ENCODE measurements at regions not wholly inside any gene's neighbourhood (a gene's known extent, or its start where the extent isn't known, plus 50 kb on each side); places are given as distances from the start of the nearest gene placed in this dataset.

DNA sequence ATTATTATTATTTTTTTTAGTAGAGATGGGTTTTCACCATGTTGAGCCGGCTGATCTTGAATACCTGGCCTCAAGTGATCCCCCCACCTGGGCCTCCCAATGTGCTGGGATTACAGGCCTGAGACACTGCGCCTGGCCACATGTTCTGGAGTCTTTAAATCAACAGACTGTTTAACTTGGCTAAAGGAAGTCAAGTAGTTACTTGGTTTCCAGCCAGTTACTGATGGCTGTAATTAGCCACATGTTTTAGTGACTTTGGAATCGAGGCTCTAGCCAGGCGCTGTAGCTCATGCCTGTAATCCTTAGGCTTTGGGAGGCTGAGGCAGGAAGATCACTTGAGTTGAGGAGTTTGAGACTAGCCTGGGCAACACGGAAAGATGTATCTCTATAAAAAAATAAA is 699.2 kb upstream of the RBFOX1 start:
- DNase-seq: no peak
- TF ChIP-seq, protein P1, sequence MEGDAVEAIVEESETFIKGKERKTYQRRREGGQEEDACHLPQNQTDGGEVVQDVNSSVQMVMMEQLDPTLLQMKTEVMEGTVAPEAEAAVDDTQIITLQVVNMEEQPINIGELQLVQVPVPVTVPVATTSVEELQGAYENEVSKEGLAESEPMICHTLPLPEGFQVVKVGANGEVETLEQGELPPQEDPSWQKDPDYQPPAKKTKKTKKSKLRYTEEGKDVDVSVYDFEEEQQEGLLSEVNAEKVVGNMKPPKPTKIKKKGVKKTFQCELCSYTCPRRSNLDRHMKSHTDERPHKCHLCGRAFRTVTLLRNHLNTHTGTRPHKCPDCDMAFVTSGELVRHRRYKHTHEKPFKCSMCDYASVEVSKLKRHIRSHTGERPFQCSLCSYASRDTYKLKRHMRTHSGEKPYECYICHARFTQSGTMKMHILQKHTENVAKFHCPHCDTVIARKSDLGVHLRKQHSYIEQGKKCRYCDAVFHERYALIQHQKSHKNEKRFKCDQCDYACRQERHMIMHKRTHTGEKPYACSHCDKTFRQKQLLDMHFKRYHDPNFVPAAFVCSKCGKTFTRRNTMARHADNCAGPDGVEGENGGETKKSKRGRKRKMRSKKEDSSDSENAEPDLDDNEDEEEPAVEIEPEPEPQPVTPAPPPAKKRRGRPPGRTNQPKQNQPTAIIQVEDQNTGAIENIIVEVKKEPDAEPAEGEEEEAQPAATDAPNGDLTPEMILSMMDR (IDR thresholded peaks at IDR 0.05; ENCODE audit: control extremely low read depth, extremely low read depth): no peak
- 77 to 88% methylated on average over 5 of the region's 5 CpGs for WGBS, 2 donors

DNA sequence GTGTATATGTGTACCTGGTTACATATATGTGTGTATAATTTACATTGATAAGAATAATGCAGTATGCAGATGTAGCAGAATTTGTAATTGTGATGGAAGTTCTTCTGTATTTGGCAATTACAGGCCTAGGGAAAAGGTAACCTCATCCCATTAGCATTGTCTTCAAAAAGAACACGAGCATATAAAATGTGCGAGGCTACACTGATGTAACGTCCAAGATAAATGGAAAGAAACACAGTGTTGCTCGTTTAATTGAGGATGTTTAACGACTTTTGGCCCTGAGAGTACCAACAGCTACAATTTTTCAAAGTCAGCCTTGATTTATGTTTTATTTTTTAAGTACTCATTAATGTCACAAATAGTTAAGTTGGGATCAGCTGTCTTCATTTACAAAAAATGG is 703.5 kb upstream of the RBFOX1 start:
- H3K9ac ChIP-seq (ENCODE audit: insufficient read depth in 1 of 2, low read length in 2 of 2): no peak overlapping the region
- no peaks in the 10 kb centered on the region for H3K27me3 ChIP-seq (ENCODE audit: control insufficient read depth in 3 of 3, insufficient read depth in 3 of 3, low read length in 2 of 3)

More for the DNA sequence above, 699.2 kb upstream of the RBFOX1 start:
- Histone ChIP-seq H3K27me3 (ENCODE audit: control insufficient read depth in 3 of 3, insufficient read depth in 3 of 3, low read length in 2 of 3) (no peaks in the 10 kb centered on the region), H3K27ac (ENCODE audit: low read depth in 1 of 2, low read length in 1 of 2) (no peak overlapping the region), H3K4me1 (ENCODE audit: control insufficient read depth in 5 of 5, insufficient read depth in 5 of 5, low read length in 5 of 5) (no peaks in the 10 kb centered on the region), H3K36me3 (ENCODE audit: control insufficient read depth in 4 of 4, insufficient read depth in 4 of 4, low read length in 4 of 4) (no peaks in the 10 kb centered on the region), H3K9me3 (ENCODE audit: control insufficient read depth in 4 of 4, insufficient read depth in 3 of 4, low read length in 3 of 4) (no peaks in the 10 kb centered on the region), H3K9ac (ENCODE audit: insufficient read depth in 1 of 2, low read length in 2 of 2) (no peak overlapping the region), H3K4me3 (no peak overlapping the region)
- no peak for ATAC-seq (ENCODE audit: insufficient read depth, low FRiP score)

DNA sequence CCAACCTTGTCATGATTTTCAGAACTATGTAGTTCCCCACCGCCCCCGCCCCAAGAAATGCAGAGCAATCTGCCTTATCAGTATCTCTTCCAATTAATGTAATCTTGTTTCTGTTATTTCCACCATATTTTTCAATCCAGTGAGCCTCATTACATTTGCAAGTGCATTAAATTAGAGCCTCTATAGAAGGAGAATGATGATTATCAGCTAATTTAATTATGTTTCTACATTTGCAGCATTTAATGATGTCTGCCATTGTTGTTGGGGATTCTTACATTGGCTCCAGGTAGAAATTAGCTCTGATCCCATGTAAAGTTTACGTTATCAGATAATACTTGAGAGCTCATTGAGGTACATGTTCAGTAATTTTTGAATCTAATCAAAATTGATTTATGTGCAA is 707.0 kb upstream of the RBFOX1 start:
- H3K4me3 ChIP-seq: no peak overlapping the region
- no peak overlapping the region for H3K27ac ChIP-seq (ENCODE audit: low read depth in 1 of 2, low read length in 1 of 2)
- WGBS, 2 donors: 92 to 93% methylated on average over 3 of the region's 3 CpGs
- no peaks in the 10 kb centered on the region for H3K27me3 ChIP-seq (ENCODE audit: control insufficient read depth in 3 of 3, insufficient read depth in 3 of 3, low read length in 2 of 3)
- no peak for ATAC-seq (ENCODE audit: insufficient read depth, low FRiP score)
- H3K4me1 ChIP-seq (ENCODE audit: control insufficient read depth in 5 of 5, insufficient read depth in 5 of 5, low read length in 5 of 5): no peaks in the 10 kb centered on the region
- DNase-seq: no peak
- TF ChIP-seq, protein P1 (IDR thresholded peaks at IDR 0.05; ENCODE audit: control extremely low read depth, extremely low read depth): no peak
- no peaks in the 10 kb centered on the region for H3K9me3 ChIP-seq (ENCODE audit: control insufficient read depth in 4 of 4, insufficient read depth in 3 of 4, low read length in 3 of 4)
- H3K36me3 ChIP-seq (ENCODE audit: control insufficient read depth in 4 of 4, insufficient read depth in 4 of 4, low read length in 4 of 4): no peaks in the 10 kb centered on the region
- H3K9ac ChIP-seq (ENCODE audit: insufficient read depth in 1 of 2, low read length in 2 of 2): no peak overlapping the region

More for the DNA sequence above, 703.5 kb upstream of the RBFOX1 start:
- H3K9me3 ChIP-seq (ENCODE audit: control insufficient read depth in 4 of 4, insufficient read depth in 3 of 4, low read length in 3 of 4): no peaks in the 10 kb centered on the region
- no peaks in the 10 kb centered on the region for H3K4me1 ChIP-seq (ENCODE audit: control insufficient read depth in 5 of 5, insufficient read depth in 5 of 5, low read length in 5 of 5)
- DNase-seq: no peak
- ATAC-seq (ENCODE audit: insufficient read depth, low FRiP score): no peak
- TF ChIP-seq, protein P1 (IDR thresholded peaks at IDR 0.05; ENCODE audit: control extremely low read depth, extremely low read depth): no peak
- 68 to 76% methylated on average over 5 of the region's 5 CpGs for WGBS, 2 donors
- H3K4me3 ChIP-seq: no peak overlapping the region
- no peak overlapping the region for H3K27ac ChIP-seq (ENCODE audit: low read depth in 1 of 2, low read length in 1 of 2)
- H3K36me3 ChIP-seq (ENCODE audit: control insufficient read depth in 4 of 4, insufficient read depth in 4 of 4, low read length in 4 of 4): no peaks in the 10 kb centered on the region

DNA sequence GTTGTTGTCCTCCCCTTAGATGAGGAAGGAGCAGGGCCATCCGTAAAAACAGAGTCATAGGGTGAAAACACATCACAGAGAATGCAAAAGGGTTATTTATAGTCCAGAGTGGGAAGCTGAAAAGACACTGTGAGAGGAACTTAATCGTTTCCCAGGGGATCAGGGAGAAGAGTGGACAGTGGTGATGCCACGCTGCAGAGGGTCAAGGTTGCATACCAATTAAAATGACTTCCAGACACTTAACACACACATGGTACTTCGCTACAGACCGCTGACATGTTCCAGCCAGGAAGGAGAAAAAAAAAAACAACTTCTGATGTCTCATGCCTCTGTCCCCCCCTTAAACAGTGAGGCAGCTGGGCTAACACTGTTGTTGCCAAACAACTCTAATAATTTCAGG is 713.8 kb upstream of the RBFOX1 start:
- DNase-seq (no peak), ATAC-seq (ENCODE audit: insufficient read depth, low FRiP score) (no peak)
- Histone ChIP-seq H3K36me3 (ENCODE audit: control insufficient read depth in 4 of 4, insufficient read depth in 4 of 4, low read length in 4 of 4) (no peaks in the 10 kb centered on the region), H3K9me3 (ENCODE audit: control insufficient read depth in 4 of 4, insufficient read depth in 3 of 4, low read length in 3 of 4) (peaks cover 0 to 2% (median 0%) of the 10 kb centered on the region in 4 donors), H3K27ac (ENCODE audit: low read depth in 1 of 2, low read length in 1 of 2) (no peak overlapping the region), H3K27me3 (ENCODE audit: control insufficient read depth in 3 of 3, insufficient read depth in 3 of 3, low read length in 2 of 3) (no peaks in the 10 kb centered on the region), H3K4me3 (no peak overlapping the region), H3K4me1 (ENCODE audit: control insufficient read depth in 5 of 5, insufficient read depth in 5 of 5, low read length in 5 of 5) (no peaks in the 10 kb centered on the region), H3K9ac (ENCODE audit: insufficient read depth in 1 of 2, low read length in 2 of 2) (no peak overlapping the region)
- 64 to 81% methylated on average over 5 of the region's 5 CpGs for WGBS, 2 donors
- TF ChIP-seq, protein P1 (IDR thresholded peaks at IDR 0.05; ENCODE audit: control extremely low read depth, extremely low read depth): no peak

All from lung (tissue), 11 donors.